ENCODE measurements at regions not wholly inside any gene's neighbourhood (a gene's known extent, or its start where the extent isn't known, plus 50 kb on each side); places are given as distances from the start of the nearest gene placed in this dataset.

GRCh38 chr16:13336335-13336734 lies 434.9 kb downstream of the SHISA9 start:
- TF ChIP-seq SMARCC2 (IDR thresholded peaks at IDR 0.05; ENCODE audit: low read depth), result no peak
- TF ChIP-seq SIN3B (IDR thresholded peaks at IDR 0.05; ENCODE audit: low read depth), result no peak
- no peak for TF ChIP-seq HMG20B (CRISPR knock-in tag; IDR thresholded peaks at IDR 0.05)
- no peak for TF ChIP-seq MYC (IDR thresholded peaks at IDR 0.05; ENCODE audit: low read depth, low read length)
- TF ChIP-seq MYC (CRISPR knock-in tag; IDR thresholded peaks at IDR 0.05; ENCODE audit: borderline replicate concordance, low read depth), result no peak
- TF ChIP-seq ESRRA (IDR thresholded peaks at IDR 0.05; ENCODE audit: borderline replicate concordance, low read depth), result no peak
- TF ChIP-seq ELF1 (tag; IDR thresholded peaks at IDR 0.05), result no peak
- TF ChIP-seq TAF1 (IDR thresholded peaks at IDR 0.05; ENCODE audit: control insufficient read depth, extremely low read depth, insufficient read depth, low read length, severe bottlenecking), result no peak
